DND-41 (cell line): ENCODE measurements at regions not wholly inside any gene's neighbourhood (a gene's known extent, or its start where the extent isn't known, plus 50 kb on each side); places are given as distances from the start of the nearest gene placed in this dataset.

ENCODE experiments used
- ATAC-seq: fragments of 200-7000 bp; cut with Tn5 transposase; 3 replicates; pipeline ENCODE4 v1.9.1; 2021; ENCODE audit warnings: low read depth; ENCODE audit not compliant: insufficient read depth
- DNase-seq: peaks from one replicate; pipeline ENCODE4 v3.0.0-alpha.2; 2020
- H2AFZ ChIP-seq: 2 replicates; pipeline ENCODE4 v1.6.0; 2012; ENCODE audit warnings: low read depth, low read length
- H3K27ac ChIP-seq: 2 replicates; pipeline ENCODE4 v1.5.1; 2012; ENCODE audit warnings: low read length, inconsistent platforms
- H3K27me3 ChIP-seq: fragments of 200-600 bp; sonication (generic); 2 replicates; pipeline ENCODE4 v1.6.0; 2012; ENCODE audit warnings: low read length, mild to moderate bottlenecking, inconsistent platforms; ENCODE audit not compliant: insufficient read depth, poor library complexity
- H3K36me3 ChIP-seq: 2 replicates; pipeline ENCODE4 v1.5.1; 2012; ENCODE audit warnings: low read length, inconsistent platforms; ENCODE audit not compliant: insufficient read depth
- H3K4me1 ChIP-seq: 2 replicates; pipeline ENCODE4 v1.5.1; 2012; ENCODE audit warnings: mild to moderate bottlenecking, low read length; ENCODE audit not compliant: insufficient read depth
- H3K4me2 ChIP-seq: 2 replicates; pipeline ENCODE4 v1.6.0; 2012; ENCODE audit warnings: mild to moderate bottlenecking, moderate library complexity, low read length, inconsistent platforms; ENCODE audit not compliant: insufficient read depth
- H3K4me3 ChIP-seq, 2 experiments: fragments of 200-600 bp in 1 of 2; shearing (Covaris generic) in 1 of 2; 2 replicates each; pipeline ENCODE4 v1.5.1; 2012 to 2016; ENCODE audit warnings: inconsistent platforms in 2 of 2, low read length in 2 of 2, mild to moderate bottlenecking in 2 of 2, low read depth in 1 of 2, moderate library complexity in 1 of 2
- H3K79me2 ChIP-seq: 2 replicates; pipeline ENCODE4 v1.6.0; 2012; ENCODE audit warnings: low read length, inconsistent platforms; ENCODE audit not compliant: insufficient read depth
- H3K9ac ChIP-seq: 2 replicates; pipeline ENCODE4 v1.6.0; 2012; ENCODE audit warnings: low read depth, mild to moderate bottlenecking, inconsistent platforms, low read length, moderate library complexity
- H3K9me3 ChIP-seq: 2 replicates; pipeline ENCODE4 v1.5.1; 2012; ENCODE audit warnings: low read length, moderate library complexity, mild to moderate bottlenecking, inconsistent platforms; ENCODE audit not compliant: insufficient read depth, severe bottlenecking
- H4K20me1 ChIP-seq: 2 replicates; pipeline ENCODE4 v1.6.0; 2012; ENCODE audit warnings: low read length; ENCODE audit not compliant: insufficient read depth
- CTCF ChIP-seq: IDR thresholded peaks from 2 replicates; pipeline ENCODE4 v1.5.1; 2012; ENCODE audit warnings: borderline replicate concordance, low read length, moderate library complexity, mild to moderate bottlenecking; ENCODE audit not compliant: poor library complexity, severe bottlenecking; ENCODE audit errors: extremely low read depth
- EZH2 ChIP-seq: IDR thresholded peaks from 3 replicates; pipeline ENCODE4 v1.6.1; 2012; ENCODE audit warnings: borderline replicate concordance, low read depth, mild to moderate bottlenecking, moderate library complexity, low read length, inconsistent platforms; ENCODE audit not compliant: severe bottlenecking

- H3K27me3 ChIP-seq, result no peaks in the 10 kb centered on the region
These were observed 197.4 kb downstream of the VAPA start for GRCh38 chr18:10111191-10111590.

GRCh38 chr18:10111944-10112343 lies 198.1 kb downstream of the VAPA start:
- H3K9me3 ChIP-seq, result no peaks in the 10 kb centered on the region
- H3K4me1 ChIP-seq, result no peaks in the 10 kb centered on the region
- H2AFZ ChIP-seq, result no peak overlapping the region
- DNase-seq (no peak), ATAC-seq (no peak)
- H3K4me2 ChIP-seq, result no peak overlapping the region
- H4K20me1 ChIP-seq, result no peaks in the 10 kb centered on the region
- H3K36me3 ChIP-seq, result no peaks in the 10 kb centered on the region
- TF ChIP-seq EZH2 (no peak), CTCF (no peak)
- H3K9ac ChIP-seq, result no peak overlapping the region
- H3K27ac ChIP-seq, result no peak overlapping the region
- H3K79me2 ChIP-seq, result no peaks in the 10 kb centered on the region
- H3K4me3 ChIP-seq, result no peak overlapping the region
- H3K27me3 ChIP-seq, result no peaks in the 10 kb centered on the region

More at GRCh38 chr18:10111191-10111590, 197.4 kb downstream of the VAPA start:
- Histone ChIP-seq H3K4me1 (no peaks in the 10 kb centered on the region), H3K4me2 (no peak overlapping the region), H3K9me3 (no peaks in the 10 kb centered on the region), H3K79me2 (no peaks in the 10 kb centered on the region), H3K36me3 (no peaks in the 10 kb centered on the region), H3K4me3 (no peak overlapping the region), H3K27ac (no peak overlapping the region), H2AFZ (no peak overlapping the region), H4K20me1 (no peaks in the 10 kb centered on the region), H3K9ac (no peak overlapping the region)
- TF ChIP-seq EZH2, result no peak
- DNase-seq (no peak), ATAC-seq (no peak)

GRCh38 chr18:10113121-10114022 lies 199.6 kb downstream of the VAPA start:
- H3K79me2 ChIP-seq, result no peaks in the 10 kb centered on the region
- no peaks in the 10 kb centered on the region for H4K20me1 ChIP-seq

More at GRCh38 chr18:10113121-10114022, 199.6 kb downstream of the VAPA start:
- ATAC-seq (no peak), DNase-seq (no peak)
- Histone ChIP-seq H3K27ac (no peak overlapping the region), H3K27me3 (no peaks in the 10 kb centered on the region), H3K36me3 (no peaks in the 10 kb centered on the region), H3K4me1 (no peaks in the 10 kb centered on the region), H3K9me3 (no peaks in the 10 kb centered on the region), H3K9ac (no peak overlapping the region), H2AFZ (no peak overlapping the region), H3K4me3 (no peak overlapping the region), H3K4me2 (no peak overlapping the region)
- TF ChIP-seq CTCF, result no peak
- no peak for TF ChIP-seq EZH2
